Activated T-cell treated with anti-CD3 and anti-CD28 coated beads for 1 hour (primary cell): ENCODE measurements at regions not wholly inside any gene's neighbourhood (a gene's known extent, or its start where the extent isn't known, plus 50 kb on each side); places are given as distances from the start of the nearest gene placed in this dataset.
A peak's percentile ranks its signal among the peaks of the same experiment; 100 is the strongest.
"Not testable (repeated sequence)": the region's sequence is repeated elsewhere in the genome, so short reads cannot be mapped to it uniquely, and the experiment has no call there.

Experiments used
- DNase-seq: peaks from one replicate; pipeline ENCODE4 v3.0.0-alpha.2; 2020; ENCODE audit warnings: low read depth

DNA sequence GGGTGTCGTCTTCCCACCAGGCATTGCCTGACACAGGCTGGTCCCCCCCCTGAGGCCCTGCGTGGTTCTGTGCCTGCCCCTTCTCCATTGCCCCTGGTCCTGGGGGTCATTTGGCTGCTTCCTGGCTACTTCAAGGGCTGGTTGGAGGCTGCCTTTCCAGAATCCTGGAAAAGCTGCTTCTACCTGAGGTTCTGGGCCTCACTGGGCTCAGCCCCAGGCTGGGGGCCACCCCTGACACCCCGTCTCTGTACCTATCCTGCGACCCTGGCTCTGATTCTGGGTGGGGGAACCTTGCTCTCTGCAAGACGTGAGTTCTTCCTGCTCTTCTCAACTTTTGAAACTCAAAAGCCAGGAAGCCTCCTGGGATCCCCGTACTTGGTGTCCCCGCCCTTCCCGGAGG, 149.3 kb upstream of the PTPN1 start:
- no peak for DNase-seq

DNA sequence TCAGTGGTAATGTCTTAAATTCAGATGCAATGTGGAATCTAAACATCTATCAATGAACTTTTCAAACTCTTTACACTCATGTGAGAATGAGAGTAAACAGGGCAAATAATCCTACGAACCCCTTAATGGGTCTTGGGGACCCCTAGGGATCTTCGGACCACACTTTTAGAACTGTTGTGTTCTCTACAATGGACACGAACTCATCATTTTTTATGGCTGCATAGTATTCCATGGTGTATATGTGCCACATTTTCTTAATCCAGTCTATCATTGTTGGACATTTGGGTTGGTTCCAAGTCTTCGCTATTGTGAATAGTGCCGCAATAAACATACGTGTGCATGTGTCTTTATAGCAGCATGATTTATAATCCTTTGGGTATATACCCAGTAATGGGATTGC, 148.0 kb upstream of the PTPN1 start:
- not testable (repeated sequence) for DNase-seq

DNA sequence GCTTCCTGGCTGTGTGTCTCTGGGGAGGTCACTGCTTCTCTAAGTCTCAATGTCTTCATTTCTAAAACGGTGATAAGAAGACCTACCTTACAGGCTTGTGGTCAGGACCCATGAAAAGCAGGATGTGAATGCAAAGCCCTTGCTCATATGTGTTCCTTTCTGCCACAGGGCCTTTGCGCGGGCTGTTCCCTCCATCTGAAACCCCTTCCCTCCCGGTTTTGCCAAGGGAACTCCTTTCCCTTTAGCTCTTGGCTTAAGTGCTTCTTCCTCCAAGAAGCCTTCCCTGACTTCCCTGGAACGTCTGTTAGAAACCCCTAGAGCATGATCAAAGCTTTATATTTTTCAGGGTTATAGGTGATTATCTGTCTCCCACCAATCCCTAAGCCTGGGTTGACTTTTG, 147.2 kb upstream of the PTPN1 start:
- DNase-seq: no peak

DNA sequence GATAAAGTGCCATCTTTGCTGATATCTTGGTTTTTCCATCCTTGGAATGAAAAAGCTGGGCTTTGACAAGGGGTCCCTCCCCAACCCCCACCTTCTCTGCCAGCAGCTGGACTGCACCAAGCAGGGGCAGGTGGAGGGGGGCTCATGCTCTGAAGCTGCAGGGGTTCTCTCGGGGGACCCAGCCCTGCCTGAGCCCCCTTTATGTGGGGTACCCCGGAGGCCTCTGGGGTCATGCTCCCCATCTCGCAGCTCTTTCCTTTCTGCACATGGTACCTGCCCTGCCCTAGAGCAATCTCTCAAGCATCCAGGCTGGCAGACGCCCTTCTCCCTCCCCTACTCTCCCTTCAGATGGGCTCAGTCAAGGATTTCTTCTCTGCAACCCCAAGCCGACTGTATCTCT, 146.7 kb upstream of the PTPN1 start:
- no peak for DNase-seq

DNA sequence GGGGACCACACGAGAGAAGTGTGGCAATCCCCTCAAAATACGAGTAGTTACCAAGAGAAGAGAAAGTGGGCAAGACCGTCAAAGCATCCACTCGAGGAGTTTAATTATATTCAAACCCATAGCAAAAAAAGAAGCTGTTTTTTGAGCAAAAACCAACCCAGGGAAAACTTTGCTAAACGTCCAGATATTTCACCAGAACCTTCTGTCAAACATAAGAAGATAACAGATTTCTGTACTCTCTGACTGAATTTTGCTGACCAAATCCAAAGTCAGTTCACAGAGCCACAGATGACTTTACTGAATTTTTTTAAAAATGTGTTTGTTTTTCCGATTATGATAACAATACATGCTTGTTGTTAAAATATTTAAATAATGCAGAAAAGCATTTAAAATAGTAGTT, 145.6 kb upstream of the PTPN1 start:
- no peak for DNase-seq

DNA sequence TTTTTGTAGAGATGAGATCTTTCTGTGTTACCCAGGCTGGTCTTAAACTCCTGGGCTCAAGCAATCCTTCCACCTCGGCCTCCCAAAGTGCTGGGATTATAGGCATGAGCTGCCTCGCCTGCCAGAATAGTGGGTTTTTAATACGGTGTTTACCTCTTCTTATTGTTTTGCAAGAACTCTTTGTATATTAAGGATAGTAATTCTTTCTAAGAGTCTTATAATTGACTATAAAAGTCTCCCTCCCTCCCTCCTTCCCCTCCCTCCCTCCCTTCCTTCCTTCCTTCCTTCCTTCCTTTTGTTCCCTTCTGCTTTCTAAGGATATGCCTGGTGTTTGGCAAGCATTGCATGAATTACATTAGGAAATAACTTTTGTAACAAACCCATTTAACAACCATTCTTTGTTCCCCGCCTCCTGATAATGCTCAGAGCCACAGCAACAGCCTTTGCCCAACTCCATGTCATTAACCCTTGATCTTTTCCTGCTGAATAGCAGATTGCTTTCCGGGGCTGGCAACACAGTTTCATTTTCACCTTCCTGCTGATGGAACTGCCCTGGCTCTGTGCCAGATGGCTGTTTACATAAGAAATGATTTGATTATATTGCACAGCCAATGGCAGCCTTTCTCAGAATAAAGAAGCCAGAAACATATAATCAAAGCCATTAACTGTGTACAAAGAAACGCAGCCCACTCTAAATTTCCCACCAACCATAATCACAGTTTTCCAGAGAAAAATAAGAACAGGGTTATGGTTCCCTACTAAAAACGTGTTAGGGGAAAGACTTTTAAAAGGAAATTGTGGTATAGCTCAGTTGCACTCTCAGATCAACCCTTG, 143.7 kb upstream of the PTPN1 start:
- DNase-seq: peak; percentile 8

DNA sequence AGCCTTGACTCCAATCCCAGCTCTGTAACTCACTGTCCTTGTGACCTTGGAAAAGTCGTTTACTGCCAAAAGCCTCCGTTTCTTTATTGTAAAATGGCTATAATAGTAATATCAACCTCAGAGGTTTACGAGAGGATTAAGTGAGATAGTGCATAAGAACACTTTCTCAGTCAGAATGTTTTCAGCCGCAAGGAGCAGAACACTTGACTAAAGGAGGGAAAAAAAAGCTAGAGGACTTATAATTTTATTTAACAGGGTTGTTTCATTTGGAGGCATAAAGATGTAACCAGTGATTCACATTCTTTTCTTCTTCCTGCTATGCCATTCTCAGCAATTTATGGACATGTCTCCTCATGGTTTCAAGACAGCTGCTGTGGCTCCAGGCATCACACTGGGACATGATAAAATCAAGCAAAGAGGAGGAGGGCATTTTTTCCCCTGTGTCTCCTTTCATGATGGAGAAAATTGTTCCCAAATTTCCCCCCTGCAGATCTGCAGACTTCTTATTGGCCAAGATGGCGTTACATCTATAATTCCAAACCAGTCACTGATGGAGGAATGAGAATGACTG, 143.0 kb upstream of the PTPN1 start:
- no peak for DNase-seq

DNA sequence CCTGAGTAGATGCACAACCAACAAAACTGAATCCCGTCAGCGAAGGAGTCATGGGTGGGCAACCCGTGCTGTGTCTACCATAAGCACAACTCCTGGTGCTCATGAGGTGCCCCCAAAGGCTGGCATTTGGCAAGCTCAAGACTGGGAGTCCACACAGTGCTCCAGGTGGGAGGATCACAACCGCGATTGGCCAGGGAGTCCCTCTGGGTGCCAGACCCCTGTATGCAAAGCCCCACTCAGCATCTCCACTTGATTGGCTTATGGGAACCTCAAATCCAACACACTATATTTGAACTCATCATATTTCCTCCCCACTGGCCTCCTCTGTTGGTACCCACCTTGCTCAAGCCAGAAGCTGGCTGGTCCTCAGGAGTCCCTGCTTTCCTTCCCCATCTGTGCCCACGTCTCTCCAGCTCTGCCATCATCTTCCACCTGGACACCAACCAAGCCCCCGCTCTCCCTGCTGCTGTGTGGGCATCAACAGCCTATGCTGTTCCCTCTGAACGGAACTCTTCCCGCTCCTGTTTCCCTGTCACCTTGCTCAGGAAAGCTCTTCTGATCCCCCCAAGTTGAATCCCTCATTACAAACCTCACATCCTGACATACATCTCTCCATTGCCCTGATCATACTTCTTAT, 142.3 kb upstream of the PTPN1 start:
- no peak for DNase-seq

DNA sequence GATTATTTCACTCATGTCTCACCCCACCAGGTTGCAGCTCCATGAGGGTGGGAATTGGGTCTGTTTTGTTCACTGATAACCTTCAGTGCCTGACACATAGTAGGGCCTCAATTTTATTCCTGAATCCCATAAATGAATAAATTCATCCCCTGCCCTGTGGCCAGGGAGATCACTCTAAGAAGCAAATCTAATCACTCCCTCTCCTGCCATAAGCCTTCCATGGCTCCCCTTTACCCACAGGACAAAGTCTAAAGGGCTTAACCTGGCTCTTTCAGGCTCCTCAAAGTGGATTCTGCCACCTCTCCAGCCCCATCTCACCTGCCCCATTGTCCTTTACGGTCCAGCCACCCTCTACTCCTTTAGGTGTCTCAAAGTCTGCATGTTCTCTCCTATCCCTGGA, 141.8 kb upstream of the PTPN1 start:
- DNase-seq: no peak

DNA sequence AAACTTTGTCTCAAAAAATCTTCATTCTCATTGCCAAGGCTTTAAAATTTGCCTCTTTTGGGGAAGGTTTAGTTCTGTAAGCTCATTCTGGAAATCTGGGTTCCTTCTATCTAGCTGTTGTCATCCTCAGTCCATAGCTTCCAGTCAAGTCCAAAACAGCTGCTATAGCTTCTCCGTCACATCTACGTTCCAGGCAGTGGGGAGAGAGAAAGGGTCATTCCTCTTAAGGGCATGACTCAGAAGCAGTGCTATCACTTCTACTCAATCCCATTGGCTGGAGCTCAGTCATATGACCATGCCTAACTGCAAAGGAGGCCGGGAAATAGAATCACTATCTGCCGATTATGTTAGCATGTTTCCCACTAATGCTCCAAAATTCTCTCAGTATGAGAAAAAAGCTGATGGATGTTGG, 141.4 kb upstream of the PTPN1 start:
- no peak for DNase-seq

DNA sequence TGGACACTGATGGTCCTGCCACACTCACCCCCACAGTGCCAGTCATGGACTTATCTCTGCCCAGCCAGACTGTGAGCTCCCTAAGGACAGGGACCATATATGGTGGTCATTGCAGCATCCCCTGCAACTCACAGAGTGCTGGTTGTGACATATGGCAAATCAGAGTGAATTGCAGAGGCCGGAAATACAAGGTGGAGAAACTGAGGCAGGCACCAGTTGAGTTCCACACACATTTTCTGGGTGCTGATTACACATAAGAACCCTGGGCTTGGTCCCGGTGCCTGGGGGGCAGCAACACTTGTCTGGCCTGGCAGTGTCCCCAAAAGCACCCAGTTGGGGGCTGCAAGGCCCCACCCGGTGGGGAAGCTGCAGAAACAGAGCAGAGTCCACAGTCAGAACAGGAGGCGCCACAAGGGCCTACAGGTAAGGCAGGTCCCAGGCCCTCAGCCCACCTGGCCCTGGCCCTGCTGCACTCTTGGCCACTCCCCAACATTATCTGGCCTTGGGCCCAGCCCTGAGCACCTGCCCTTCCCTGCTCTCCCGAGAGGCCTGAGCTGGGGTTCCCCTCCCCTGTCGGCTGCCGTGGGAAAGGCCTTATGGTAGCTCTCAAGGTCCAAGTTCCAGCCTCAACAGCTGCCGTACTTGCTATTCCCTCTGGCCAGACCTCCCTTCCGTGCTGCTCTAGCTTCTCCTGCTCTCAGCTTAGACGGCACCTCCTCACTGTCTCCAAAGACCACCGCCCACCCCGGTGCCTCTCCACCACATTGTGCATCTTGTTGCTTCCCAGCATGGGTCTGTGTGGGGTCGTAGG, 140.8 kb upstream of the PTPN1 start:
- no peak for DNase-seq

DNA sequence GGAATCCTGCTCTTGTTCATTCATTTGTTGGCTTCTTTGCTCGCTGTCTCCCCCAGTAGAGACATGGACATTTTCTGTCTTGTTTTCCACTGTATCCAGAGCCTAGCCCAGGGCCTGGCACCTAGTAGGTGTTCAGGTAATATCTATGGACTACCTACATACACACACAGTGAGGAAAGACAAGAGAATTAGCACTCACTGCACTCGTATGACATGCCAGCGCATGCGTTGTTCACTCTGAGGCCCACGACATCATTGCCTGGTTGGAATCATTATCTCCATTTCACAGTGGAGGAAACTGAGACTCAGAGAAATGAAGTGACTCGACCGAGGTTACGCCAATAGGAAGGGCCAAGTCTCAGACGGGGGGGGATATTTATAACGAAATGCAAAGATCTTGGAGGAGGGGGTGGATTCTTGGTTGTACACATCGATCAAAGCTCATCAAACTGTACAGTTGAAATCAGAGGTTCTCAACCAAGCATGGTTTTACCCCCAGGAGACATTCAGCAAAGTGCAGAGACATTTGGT, 140.1 kb upstream of the PTPN1 start:
- DNase-seq: no peak

DNA sequence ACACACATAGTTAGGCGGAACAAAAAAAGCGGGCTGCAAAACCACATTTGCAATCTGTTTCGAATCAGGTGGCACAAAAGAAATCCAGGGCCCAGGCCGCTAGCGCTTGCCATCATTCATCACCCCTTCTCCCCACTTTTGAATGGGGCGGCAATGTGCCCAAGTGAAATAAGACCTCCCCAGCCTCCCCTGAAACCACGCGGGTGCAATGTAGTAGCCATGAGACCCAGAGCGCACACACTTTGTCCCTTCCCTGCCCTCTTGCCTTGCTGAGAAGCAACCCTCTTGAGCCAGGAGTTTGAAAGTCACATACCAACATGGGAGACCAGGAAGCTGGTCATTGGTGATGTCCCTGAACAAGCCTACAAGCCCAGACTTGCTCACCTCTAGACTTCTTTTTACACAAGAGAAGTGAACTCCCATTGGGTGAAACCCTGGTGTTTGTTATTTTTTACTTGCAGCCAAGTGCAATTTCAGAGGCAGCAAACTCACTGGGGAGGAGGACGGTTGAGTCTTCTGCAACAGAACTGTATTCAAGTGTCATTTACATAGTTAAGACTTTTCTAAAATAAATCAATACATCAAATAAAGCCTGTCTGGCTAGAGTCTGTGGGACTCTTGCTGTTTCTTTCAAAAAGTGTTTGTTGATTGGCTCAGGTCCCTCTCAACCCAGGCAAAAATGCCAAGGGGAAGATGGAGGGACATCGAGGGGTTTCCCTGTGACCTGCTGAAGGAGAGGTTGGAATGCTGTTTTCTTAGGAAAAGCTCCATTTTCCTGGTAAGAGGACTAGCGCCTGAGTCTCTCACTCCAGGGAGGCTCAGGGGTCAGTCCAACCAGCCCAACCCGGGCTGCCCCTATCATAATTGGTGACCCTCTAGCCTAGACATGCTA, 138.1 kb upstream of the PTPN1 start:
- DNase-seq: no peak

DNA sequence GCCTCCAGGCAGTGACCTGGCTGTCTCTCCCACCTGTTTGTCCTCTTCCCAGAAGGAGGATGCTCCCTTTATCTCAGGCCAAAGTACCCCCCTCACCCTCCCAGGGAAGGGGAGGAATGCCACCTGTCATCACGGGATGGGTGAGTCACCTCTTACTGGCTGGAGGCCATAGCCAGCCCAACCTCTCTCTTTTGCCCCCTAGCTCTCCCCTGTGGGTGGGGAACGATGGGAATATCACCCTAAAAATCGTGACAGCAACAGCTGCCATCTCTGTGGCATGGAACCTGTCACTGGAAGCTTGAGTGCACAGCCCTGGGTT, 137.5 kb upstream of the PTPN1 start:
- no peak for DNase-seq

DNA sequence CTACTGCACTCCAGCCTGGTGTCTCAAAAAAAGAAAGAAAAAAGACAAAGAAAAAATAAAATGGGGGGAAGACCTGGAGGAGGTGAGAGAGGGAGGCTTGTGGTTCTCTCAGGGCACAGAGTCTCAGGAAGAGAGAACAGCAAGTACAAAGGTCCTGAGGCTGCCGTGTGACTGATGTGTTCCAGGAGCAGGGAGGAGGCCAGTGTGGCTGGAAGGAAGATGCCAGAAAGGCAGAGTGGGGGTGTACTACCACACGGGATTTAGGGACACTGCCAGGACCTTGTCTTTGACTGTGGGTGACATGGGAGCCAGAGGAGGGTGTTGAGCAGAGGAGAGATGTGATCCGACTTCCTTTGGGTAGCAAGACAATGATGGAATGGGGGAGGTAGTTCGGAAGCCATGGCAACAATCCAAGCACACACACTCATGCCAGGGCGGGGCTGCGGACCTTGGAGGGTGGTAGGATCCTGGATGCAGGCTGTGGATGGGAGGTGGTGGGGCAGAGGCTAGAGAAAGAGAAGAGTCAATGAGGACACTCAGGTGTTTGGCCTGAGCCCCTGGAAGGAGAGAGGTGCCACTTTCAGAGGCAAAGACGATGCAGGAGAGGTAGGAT, 136.4 kb upstream of the PTPN1 start:
- DNase-seq: no peak

DNA sequence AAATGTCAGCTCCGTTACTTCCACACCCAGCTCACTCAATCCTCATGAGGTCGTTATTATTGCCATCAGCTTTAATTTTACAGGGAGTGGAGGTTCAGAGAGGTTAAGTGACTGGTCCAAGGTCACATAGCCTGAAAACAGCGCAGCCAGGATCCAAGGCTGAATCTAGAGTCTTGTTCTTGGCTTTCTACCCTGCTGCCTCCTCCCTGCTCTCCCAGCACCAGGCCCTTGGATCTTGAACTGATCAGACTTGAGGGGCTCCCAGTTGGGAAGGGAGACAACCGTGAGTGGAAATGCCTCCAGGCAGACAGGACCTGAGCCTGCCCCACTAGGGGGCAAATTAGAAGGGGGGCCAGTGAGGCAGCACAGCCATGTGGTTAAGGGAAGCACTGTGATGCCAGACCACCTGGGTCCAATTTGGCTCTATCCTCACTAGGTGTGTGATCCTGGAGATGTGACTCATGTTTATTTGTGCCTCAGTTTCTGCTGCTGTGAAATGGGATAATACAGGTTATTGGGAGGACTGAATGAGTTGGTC, 135.6 kb upstream of the PTPN1 start:
- no peak for DNase-seq

DNA sequence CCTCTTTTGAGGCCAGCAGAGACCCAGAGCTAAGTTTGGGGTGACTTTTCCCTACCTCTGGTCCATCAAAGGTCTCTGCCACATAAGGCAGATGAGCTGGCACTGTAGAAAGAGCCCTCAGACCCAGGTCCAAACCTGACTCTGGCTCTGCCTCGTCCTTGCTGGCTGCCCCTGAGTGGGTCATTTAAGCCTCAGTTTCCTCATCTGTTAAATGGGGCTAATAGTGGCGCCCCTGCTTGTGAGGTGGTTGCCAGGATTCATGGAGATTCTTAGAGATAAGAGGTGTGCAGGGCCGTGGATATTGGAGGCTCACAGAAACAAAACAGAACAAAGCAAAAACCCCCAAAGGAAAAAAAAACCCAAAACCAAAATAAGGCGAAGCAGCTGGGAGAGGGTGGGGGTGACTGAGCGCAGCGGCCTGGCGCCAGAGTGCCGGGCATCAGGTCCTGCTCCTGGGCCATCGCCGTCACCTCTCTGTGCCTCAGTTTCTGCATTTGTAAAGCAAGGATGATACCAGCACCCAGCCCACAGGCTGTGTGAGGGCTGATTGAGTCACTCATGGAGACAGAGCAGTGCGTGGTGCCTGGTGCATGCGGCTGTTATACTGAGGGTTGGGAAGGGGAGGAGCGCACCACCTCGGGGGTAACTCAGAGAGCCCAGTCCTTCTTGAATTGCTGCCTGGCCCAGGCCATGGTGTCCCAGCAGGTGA, 133.8 kb upstream of the PTPN1 start:
- no peak for DNase-seq

DNA sequence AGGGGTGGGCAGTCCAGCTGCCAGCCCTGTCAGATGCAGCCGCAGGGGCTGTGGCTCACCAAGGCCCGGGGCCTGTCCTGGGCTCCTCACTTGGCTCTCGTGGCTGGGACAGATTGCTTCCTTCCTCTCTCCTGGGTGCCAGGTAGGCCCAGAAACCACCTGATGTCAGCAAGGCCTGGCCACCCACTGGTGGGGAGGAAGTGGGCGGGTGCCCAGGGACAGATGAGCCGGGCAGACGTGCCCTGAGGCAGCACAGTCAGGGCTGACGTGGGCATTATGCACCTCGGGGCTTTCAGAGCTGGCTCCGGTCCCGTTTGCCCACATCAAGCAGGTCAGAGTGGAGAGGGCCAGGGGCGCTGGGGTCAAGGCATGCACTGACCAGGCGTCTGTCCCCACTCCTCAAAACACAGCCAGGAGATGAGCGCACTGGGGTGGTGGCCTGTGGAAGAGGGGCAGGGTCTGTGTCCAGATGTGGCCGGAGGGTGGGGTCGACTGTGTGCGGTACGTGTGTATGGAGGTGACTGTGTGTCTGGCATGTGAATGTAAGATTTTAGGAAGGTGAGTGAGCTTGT, 133.2 kb upstream of the PTPN1 start:
- no peak for DNase-seq

DNA sequence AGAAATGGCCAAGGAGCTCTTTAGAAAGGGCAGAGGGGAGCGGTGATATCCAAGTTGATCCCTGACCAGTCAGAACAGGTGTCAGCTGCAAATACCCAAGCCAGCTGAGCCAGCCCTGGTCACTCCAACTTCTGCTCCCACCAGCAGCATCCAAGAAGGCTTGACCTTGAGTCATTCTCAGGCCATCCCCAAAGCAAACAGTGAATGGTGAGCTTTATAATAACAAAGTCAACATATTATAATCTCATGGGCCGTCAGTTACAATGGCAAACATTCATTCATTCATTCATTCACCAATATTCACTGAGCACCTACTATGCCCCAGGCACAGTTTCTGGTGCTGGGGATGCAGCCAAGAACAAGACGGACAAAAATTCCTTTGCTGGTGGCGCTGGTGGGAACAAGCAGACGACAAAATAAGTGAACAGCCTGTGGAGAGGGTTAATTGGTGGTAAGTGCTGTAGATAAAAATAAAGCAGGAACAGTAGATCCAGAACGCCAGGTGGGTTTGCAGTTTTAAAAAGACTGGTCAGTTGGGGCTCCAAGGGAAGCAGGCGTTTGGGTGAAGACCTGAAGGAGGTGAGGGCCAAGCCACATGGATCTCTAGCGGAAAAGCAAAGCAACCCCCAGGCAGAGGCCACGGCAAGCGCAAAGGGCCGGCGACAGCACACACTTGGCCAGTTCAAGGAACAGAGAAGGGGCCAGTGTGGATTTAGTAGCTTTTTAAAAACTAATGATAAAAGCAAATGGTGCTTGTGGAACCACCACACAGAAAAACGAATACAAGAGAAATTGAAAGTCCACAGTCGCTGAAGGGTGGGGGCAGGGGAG, 131.8 kb upstream of the PTPN1 start:
- DNase-seq: no peak
